Natural killer cell (primary cell): ENCODE measurements at regions not wholly inside any gene's neighbourhood (a gene's known extent, or its start where the extent isn't known, plus 50 kb on each side); places are given as distances from the start of the nearest gene placed in this dataset.

ENCODE experiments used
- ATAC-seq, 3 donors: fragments of 150-1000 bp in 2 of 3; fragments of 200-7000 bp in 1 of 3; cut with Tn5 transposase; 1 replicate in 1 of 3; 2 replicates in 2 of 3; pipeline ENCODE4 v1.10.0; 2021; ENCODE audit warnings: mild to moderate bottlenecking in 2 of 3, moderate library complexity in 2 of 3
- DNase-seq, 2 donors: peaks; one replicate each; pipeline versions ENCODE4 v3.0.0 to v3.0.0-alpha.2; 2013 to 2021; ENCODE audit warnings: mixed read lengths in 1 of 2
- H3K27ac ChIP-seq: one replicate; pipeline ENCODE4 v1.5.1; 2013; ENCODE audit warnings: mild to moderate bottlenecking, low read length
- H3K27me3 ChIP-seq: one replicate; pipeline ENCODE4 v1.6.1; 2013; ENCODE audit warnings: low read length; ENCODE audit not compliant: control insufficient read depth, insufficient read depth
- H3K36me3 ChIP-seq: one replicate; pipeline ENCODE4 v1.6.1; 2013; ENCODE audit warnings: low read length; ENCODE audit not compliant: control insufficient read depth, insufficient read depth
- H3K4me1 ChIP-seq: one replicate; pipeline ENCODE4 v1.6.1; 2013; ENCODE audit warnings: low read length; ENCODE audit not compliant: control insufficient read depth, insufficient read depth
- H3K4me3 ChIP-seq: one replicate; pipeline ENCODE4 v1.5.1; 2013; ENCODE audit warnings: low read length
- H3K9me3 ChIP-seq: one replicate; pipeline ENCODE4 v1.6.1; 2013; ENCODE audit warnings: low read length; ENCODE audit not compliant: control insufficient read depth, insufficient read depth
- H3K27ac Mint-ChIP-seq, 2 donors: one replicate each; pipeline ENCODE4 v1.8.0; 2022; ENCODE audit warnings: mild to moderate bottlenecking in 2 of 2, mixed read lengths in 2 of 2, moderate library complexity in 1 of 2
- H3K27me3 Mint-ChIP-seq, 2 donors: one replicate each; pipeline ENCODE4 v1.8.0; 2022; ENCODE audit warnings: low read depth in 2 of 2, mixed read lengths in 2 of 2
- H3K36me3 Mint-ChIP-seq: one replicate; pipeline ENCODE4 v1.8.0; 2022; ENCODE audit warnings: mixed read lengths
- H3K4me1 Mint-ChIP-seq, 2 donors: one replicate each; pipeline ENCODE4 v1.8.0; 2022; ENCODE audit warnings: mixed read lengths in 2 of 2
- H3K4me3 Mint-ChIP-seq: one replicate; pipeline ENCODE4 v1.8.0; 2022; ENCODE audit warnings: mild to moderate bottlenecking, moderate library complexity, mixed read lengths
- H3K9me3 Mint-ChIP-seq, 2 donors: one replicate each; pipeline ENCODE4 v1.8.0; 2022; ENCODE audit warnings: mixed read lengths in 2 of 2
- WGBS: methylation state at CpG from one replicate; pipeline ENCODE4 v1.1.7; 2013; ENCODE audit warnings: missing lambda C conversion rate; ENCODE audit not compliant: insufficient coverage; 5-methylcytosine and 5-hydroxymethylcytosine counted together
- intact Hi-C: fragments of 100-400 bp; cut with micrococcal nuclease; formaldehyde crosslinking; loops from one replicate; pipeline ENCODE4 v1.14.2; 2022
- TF ChIP-seq, protein P1 (sequence below): fragments of 200-600 bp; IDR thresholded peaks from one replicate; pipeline ENCODE4 v1.8.0; 2022; ENCODE audit warnings: antibody characterized with exemption

DNA sequence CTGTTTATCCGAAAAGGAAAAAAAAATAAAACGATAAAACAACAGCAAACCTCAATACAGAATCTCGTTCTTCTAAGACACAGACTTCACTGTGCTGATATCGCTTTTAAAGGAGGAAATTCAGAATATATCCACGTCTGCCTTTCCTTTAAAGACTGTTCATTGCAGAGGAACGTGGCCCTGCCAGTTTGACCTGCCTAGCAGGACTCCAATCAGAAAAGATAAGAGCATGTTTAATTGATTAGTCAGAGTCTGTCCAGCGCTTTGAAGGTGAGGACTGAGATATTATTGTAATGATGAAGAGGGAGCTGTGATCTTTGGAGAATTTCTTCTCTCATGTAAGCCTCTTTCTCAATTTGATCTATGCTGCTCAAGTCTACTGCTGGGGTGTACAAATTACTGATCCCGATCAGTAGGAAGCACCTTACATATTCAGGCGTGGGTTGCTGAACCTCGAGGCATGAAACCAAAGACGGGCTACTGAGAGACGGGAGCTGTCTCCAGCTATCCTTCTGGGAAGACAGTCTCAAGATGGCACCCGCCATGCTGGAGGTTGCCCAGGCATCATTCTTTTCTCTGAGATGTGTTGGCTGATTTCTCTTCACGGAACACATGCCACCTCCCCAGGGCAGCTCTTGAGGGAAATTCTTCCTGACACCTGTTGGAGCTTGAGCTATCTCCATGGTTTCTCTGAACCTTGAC is 146.1 kb downstream of the SHOX start:
- H3K27me3 ChIP-seq, result no peaks in the 10 kb centered on the region
- intact Hi-C loops, result no loop called here

DNA sequence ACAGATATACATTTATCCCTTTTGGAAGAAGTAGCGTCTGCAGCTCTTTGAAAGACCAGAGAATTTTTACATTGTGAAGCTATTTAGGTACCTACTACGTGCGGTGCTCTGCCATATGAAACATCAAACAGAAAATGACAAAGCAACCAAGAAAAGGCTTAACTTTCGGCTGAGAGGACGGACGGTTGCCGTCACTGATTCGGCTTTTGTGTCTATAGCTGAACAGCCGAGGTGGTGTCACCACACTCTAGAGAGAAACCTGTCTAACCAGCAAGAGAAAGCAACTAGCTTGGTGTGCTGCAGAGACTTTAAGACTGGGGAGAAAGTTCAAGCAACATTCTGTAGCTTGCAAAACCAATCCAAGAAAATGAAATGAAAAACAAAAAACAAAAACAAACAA is 145.5 kb downstream of the SHOX start:
- Mint-ChIP-seq H3K4me3 (no peak overlapping the region), H3K27ac (no peak overlapping the region)
- WGBS, result 76% methylated on average over 9 of the region's 9 CpGs

More for the DNA sequence above, 146.1 kb downstream of the SHOX start:
- Histone ChIP-seq H3K9me3 (no peaks in the 10 kb centered on the region), H3K36me3 (no peaks in the 10 kb centered on the region), H3K27ac (no peak overlapping the region), H3K4me1 (no peaks in the 10 kb centered on the region), H3K4me3 (no peak overlapping the region)
- Mint-ChIP-seq H3K36me3 (no peaks in the 10 kb centered on the region), H3K4me1 (no peaks in the 10 kb centered on the region), H3K27me3 (no peaks in the 10 kb centered on the region), H3K9me3 (no peaks in the 10 kb centered on the region), H3K27ac (no peak overlapping the region), H3K4me3 (no peak overlapping the region)
- WGBS, result 76% methylated on average over 14 of the region's 14 CpGs
- no peak for ATAC-seq
- no peak for DNase-seq
- TF ChIP-seq, protein P1, sequence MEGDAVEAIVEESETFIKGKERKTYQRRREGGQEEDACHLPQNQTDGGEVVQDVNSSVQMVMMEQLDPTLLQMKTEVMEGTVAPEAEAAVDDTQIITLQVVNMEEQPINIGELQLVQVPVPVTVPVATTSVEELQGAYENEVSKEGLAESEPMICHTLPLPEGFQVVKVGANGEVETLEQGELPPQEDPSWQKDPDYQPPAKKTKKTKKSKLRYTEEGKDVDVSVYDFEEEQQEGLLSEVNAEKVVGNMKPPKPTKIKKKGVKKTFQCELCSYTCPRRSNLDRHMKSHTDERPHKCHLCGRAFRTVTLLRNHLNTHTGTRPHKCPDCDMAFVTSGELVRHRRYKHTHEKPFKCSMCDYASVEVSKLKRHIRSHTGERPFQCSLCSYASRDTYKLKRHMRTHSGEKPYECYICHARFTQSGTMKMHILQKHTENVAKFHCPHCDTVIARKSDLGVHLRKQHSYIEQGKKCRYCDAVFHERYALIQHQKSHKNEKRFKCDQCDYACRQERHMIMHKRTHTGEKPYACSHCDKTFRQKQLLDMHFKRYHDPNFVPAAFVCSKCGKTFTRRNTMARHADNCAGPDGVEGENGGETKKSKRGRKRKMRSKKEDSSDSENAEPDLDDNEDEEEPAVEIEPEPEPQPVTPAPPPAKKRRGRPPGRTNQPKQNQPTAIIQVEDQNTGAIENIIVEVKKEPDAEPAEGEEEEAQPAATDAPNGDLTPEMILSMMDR, result no peak

DNA sequence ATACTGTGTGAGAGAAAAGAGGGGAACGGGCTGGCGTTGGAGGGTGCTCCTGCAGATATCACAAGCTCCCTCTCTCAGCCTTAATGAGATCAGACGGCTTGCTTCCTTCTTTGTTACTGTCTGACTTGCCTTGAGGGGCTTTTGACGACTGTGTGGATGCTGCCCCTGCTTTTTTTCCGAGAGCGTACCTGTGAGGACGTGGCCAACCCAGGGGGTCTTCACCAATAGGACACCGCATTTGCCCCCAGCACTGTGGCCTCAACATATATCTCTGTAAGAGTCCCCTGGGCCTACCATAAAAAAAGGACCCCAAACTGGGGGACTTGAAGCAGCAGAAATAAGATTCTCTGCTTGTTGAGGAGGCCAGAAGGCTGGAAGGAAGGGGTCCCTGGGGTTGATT is 143.9 kb downstream of the SHOX start:
- no peaks in the 10 kb centered on the region for H3K36me3 Mint-ChIP-seq
- DNase-seq (no peak), ATAC-seq (no peak)
- no peaks in the 10 kb centered on the region for H3K4me1 Mint-ChIP-seq
- H3K9me3 Mint-ChIP-seq, result no peaks in the 10 kb centered on the region
- H3K4me3 Mint-ChIP-seq, result no peak overlapping the region
- H3K4me3 ChIP-seq, result no peak overlapping the region
- TF ChIP-seq, protein P1, result no peak
- no peaks in the 10 kb centered on the region for H3K4me1 ChIP-seq
- no peaks in the 10 kb centered on the region for H3K36me3 ChIP-seq
- H3K27ac Mint-ChIP-seq, result no peak overlapping the region
- no peaks in the 10 kb centered on the region for H3K9me3 ChIP-seq
- no peak overlapping the region for H3K27ac ChIP-seq
- no peaks in the 10 kb centered on the region for H3K27me3 Mint-ChIP-seq
- WGBS, result 76% methylated on average over 8 of the region's 8 CpGs
- intact Hi-C loops, result no loop called here
- H3K27me3 ChIP-seq, result no peaks in the 10 kb centered on the region

More for the DNA sequence above, 145.5 kb downstream of the SHOX start:
- Mint-ChIP-seq H3K4me1 (no peaks in the 10 kb centered on the region), H3K36me3 (no peaks in the 10 kb centered on the region), H3K27me3 (no peaks in the 10 kb centered on the region), H3K9me3 (no peaks in the 10 kb centered on the region)
- ATAC-seq (no peak), DNase-seq (no peak)
- Histone ChIP-seq H3K27me3 (no peaks in the 10 kb centered on the region), H3K36me3 (no peaks in the 10 kb centered on the region), H3K4me3 (no peak overlapping the region), H3K4me1 (no peaks in the 10 kb centered on the region), H3K9me3 (no peaks in the 10 kb centered on the region), H3K27ac (no peak overlapping the region)
- intact Hi-C loops, result no loop called here
- TF ChIP-seq, protein P1, result no peak
